D721Med (cell line): ENCODE measurements at regions not wholly inside any gene's neighbourhood (a gene's known extent, or its start where the extent isn't known, plus 50 kb on each side); places are given as distances from the start of the nearest gene placed in this dataset.
"Not testable (repeated sequence)": the region's sequence is repeated elsewhere in the genome, so short reads cannot be mapped to it uniquely, and the experiment has no call there.

ENCODE experiments used
- DNase-seq: peaks from one replicate; pipeline ENCODE4 v3.0.0; 2011; ENCODE audit warnings: low spot score; ENCODE audit not compliant: insufficient read length
- FAIRE-seq: peaks from 2 replicates; lab custom pipeline; 2011; peaks lifted over from hg19 to GRCh38; lab: Jason Lieb, UNC
- TF ChIP-seq, protein P1 (sequence below): IDR thresholded peaks from 2 replicates; pipeline ENCODE4 v1.5.1; 2012; ENCODE audit warnings: mild to moderate bottlenecking, control low read depth; ENCODE audit not compliant: insufficient read depth; ENCODE audit errors: missing control alignments

DNA sequence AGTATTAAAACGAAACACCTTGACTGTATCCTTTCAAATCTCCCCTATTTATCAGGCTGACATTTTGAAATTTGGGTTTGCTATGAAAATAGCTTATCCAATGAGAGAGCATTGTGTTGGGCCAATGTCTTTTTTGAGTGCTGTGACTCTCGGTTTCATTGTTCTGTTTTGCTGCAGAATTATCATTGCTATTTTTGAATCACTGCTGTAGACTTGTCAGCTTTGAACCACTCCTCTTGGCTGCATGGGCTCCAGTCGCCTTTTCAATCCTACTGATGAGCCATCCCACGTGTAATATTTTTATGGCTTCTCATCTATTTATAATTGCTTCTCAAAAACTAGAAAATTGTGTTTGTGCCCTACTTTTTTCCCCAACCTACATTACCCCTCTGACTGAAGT is 322.8 kb downstream of the LNPK start:
- DNase-seq (no peak), FAIRE-seq (no peak)
- TF ChIP-seq, protein P1, sequence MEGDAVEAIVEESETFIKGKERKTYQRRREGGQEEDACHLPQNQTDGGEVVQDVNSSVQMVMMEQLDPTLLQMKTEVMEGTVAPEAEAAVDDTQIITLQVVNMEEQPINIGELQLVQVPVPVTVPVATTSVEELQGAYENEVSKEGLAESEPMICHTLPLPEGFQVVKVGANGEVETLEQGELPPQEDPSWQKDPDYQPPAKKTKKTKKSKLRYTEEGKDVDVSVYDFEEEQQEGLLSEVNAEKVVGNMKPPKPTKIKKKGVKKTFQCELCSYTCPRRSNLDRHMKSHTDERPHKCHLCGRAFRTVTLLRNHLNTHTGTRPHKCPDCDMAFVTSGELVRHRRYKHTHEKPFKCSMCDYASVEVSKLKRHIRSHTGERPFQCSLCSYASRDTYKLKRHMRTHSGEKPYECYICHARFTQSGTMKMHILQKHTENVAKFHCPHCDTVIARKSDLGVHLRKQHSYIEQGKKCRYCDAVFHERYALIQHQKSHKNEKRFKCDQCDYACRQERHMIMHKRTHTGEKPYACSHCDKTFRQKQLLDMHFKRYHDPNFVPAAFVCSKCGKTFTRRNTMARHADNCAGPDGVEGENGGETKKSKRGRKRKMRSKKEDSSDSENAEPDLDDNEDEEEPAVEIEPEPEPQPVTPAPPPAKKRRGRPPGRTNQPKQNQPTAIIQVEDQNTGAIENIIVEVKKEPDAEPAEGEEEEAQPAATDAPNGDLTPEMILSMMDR: no peak

DNA sequence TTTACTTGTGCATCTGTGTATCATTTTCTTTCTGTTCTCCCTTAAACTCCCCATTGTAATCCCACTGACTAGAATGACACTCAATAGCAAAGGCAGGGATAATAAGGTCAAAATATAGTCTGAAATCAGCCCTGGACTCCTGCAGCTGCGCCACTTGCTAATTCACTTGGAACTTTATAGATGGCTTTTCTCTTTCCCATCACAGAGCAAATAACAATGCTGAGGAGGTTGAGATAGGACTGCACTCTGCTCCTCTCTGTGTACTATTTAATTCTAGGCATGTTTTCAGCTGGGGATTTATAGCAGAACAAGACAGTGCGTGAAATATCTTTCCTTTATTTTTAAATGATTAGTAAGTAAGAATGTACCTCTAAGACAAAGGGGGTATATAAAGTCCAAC is 324.2 kb downstream of the LNPK start:
- DNase-seq (no peak), FAIRE-seq (no peak)
- TF ChIP-seq, protein P1: no peak

DNA sequence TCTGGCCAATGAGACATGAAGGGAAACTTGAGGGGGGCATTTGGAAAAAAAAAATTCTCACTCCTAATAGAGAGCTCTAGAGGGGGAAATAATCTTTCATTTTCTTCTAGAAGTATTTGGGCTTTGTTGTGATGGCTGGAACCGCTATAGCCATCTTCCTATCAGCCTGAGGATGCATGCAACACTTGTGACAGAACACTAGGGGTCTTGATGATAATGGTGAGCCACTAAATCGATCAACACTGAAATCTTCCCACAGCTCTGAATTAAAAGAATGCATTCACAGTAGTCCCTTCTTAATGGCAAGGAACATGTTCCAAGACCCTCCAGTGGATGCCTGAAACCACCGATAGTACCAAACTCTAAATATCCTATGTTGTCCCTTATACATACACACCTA is 325.3 kb downstream of the LNPK start:
- TF ChIP-seq, protein P1: no peak
- DNase-seq: no peak
- FAIRE-seq: no peak

DNA sequence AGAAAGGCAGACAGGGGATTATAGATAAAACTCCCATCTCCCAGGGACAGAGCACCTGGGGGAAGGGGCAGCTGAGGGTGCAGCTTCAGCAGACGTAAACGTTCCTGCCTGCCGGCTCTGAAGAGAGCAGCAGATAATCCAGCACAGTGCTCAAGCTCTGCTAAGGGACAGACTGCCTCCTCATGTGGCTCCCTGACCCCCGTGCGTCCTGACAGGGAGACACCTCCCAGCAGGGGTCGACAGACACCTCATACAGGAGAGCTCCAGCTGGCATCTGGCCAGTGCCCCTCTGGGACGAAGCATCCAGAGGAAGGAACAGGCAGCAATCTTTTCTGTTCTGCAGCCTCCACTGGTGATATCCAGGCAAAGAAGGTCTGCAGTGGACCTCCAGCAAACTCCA is 333.3 kb downstream of the LNPK start:
- DNase-seq, FAIRE-seq: not testable (repeated sequence)

DNA sequence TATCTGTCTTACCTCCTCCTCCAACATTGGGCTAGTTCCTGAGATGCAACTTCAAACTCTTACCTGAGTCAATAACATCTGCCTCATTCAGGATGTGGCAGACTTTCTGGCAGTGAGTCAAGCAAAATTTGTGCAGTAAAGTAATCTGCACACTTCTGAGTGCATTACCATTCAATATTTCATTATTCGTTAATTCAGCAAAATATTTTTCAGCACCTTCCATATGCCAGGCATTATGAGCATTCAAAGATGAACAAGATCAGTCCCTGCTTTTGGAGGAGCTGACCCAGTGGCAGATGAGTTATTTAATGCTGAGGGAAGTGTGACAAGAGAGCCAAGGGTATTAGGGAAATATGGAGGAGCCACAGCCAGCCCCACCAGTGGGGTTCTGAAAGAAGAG is 339.7 kb downstream of the LNPK start:
- no peak for FAIRE-seq
- DNase-seq: no peak
- TF ChIP-seq, protein P1: no peak

DNA sequence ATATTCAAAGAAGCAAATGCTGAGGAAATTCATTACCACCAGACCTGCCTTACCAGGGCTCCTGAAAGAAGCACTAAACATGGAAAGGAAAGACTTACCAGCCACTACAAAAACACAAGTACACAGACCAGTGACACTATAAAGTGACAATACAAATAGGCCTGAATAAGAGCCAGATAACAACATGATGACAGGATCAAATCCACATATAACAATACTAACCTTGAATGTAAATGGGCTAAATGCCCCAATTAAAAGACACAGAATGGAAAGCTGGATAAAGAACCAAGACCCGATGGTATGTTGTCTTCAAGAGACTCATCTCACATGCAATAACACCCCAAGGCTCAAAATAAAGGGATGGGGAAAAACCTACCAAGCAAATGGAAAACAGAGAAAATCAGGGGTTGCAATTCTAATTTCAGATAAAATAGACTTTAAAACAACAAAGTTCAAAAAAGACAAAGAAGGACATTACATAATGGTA is 353.4 kb downstream of the LNPK start:
- no peak for FAIRE-seq
- TF ChIP-seq, protein P1: no peak
- no peak for DNase-seq

DNA sequence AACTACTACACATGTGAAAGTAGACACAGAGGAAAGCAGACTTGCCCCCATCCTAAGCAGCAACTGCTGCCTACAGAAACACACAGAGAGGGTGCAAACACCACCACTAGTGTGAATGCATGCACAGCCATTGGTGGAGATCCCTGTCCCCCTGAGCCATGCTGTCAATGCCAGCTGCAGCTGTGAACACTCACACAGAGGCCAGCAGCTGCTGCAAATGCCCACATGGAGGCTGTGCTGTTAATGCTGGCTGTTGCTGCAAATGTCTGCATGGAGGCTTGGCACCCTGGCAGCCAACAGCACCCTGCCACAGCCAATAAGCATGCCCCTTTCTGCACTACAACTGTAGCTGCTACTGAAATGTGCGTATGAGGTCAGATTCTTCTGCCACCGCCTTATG is 355.0 kb downstream of the LNPK start:
- no peak for FAIRE-seq

More for the DNA sequence above, 355.0 kb downstream of the LNPK start:
- no peak for DNase-seq
- TF ChIP-seq, protein P1: no peak
